HG02943 (cell line): ENCODE measurements at regions not wholly inside any gene's neighbourhood (a gene's known extent, or its start where the extent isn't known, plus 50 kb on each side); places are given as distances from the start of the nearest gene placed in this dataset.

Source experiments
- ATAC-seq: cut with Tn5 transposase; IDR thresholded peaks from one replicate; pipeline ENCODE4 v1.9.1; 2021; ENCODE audit warnings: mild to moderate bottlenecking, low read depth, moderate library complexity; ENCODE audit not compliant: unreplicated experiment

DNA sequence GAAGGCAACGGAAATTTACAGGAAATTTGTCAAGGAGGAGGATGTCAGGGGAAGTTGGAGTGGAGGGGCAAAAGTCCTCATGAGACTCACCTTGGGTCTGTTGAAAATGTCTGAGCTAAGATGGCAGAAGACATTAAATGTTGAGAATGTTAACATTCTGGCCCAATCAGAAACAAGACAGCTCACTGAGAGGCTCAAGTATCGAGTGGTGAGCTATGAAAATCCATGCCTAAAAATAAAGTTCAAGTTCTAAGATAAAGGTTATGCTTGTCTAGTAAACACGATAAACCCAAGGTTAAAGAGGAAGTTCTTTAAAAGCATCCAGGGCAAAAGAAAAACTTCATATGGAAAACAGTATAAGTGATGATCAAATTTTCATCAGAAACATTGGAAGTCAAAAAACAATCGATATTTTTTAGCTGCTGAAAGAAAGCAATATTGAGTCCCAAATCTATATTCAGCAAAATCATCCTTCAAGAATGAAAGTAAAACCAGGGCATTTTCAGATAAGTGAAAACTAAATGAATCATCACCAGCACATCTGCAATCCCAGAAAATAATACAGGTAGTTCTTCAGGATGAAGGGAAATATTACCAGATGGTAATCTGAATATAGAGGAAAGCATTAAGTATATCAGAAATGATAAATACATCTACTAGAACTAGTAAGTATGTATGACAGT, 462.4 kb downstream of the TLL1 start:
- ATAC-seq: no peak

DNA sequence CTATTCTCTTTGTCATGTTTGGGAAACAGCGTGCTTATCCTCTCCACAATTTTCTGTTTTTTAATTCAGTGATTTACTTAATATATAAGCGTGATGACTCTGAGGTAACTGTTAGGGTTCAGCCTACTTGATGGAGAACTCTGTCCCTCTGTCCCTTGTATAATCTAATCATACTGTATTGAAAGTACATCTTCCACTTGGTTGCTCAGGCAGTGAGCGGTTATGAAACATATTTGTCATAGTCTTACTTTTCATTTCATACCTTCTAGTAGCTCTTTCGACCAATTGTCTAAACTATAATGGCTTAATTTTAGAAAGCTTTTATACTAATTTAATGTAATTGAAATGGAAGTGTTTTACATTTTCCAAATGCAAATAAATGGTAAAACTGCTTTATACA, 469.0 kb downstream of the TLL1 start:
- no peak for ATAC-seq

DNA sequence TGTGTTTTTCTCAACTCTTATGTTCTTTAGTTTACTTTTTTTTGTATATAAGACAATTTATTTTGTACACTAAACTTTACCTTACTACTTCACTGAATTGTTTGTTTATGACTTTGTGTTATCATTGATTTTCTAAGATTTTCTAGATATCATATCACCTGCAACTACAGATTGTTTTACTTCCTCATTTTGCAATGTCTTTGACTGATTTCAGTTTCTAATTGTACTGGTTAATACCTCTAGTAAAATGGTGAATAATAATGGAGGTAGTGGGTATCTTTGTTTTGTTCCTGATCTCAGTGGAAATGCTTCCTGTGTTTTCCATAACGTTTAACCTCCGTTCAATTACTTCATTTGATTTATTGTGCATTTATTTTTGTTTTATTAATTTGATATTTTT, 490.2 kb downstream of the TLL1 start:
- no peak for ATAC-seq

DNA sequence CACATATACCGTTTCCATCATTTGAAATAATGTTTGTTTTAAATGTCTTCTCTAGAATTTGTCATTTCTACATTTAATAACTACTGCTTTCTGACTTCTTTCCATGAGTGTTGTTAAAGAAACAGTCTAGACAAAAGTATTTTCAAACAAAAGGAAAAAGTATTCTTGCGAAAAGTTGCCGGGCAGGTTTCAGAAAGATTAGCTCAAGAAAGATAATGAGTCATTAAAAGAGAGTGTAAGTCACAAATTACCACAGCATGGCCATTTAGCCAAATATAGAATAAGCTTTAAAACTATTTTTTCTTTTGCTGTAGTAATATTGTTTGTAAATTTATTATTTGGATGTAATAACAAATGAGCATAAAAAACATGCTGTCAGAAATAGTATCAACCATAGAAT, 493.0 kb downstream of the TLL1 start:
- no peak for ATAC-seq

DNA sequence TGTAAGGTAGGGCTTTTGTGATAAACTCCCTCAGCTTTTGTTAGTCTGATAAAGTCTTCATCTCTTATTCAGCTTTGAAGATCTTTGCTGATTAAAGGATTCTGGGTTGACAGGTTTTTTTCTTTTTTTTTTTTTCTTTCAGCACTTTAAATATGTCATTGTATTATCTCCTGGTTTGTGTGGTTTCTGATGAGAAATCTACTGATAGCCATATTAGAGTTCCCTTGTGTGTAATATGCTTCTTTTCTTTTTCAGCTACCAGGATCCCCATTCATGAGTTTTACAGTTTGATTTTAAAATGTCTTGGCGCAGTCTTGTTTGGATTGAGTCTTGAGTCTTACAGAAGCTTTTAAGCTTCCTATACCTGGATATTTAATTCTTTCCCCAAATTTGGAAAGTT, 504.5 kb downstream of the TLL1 start:
- no peak for ATAC-seq

DNA sequence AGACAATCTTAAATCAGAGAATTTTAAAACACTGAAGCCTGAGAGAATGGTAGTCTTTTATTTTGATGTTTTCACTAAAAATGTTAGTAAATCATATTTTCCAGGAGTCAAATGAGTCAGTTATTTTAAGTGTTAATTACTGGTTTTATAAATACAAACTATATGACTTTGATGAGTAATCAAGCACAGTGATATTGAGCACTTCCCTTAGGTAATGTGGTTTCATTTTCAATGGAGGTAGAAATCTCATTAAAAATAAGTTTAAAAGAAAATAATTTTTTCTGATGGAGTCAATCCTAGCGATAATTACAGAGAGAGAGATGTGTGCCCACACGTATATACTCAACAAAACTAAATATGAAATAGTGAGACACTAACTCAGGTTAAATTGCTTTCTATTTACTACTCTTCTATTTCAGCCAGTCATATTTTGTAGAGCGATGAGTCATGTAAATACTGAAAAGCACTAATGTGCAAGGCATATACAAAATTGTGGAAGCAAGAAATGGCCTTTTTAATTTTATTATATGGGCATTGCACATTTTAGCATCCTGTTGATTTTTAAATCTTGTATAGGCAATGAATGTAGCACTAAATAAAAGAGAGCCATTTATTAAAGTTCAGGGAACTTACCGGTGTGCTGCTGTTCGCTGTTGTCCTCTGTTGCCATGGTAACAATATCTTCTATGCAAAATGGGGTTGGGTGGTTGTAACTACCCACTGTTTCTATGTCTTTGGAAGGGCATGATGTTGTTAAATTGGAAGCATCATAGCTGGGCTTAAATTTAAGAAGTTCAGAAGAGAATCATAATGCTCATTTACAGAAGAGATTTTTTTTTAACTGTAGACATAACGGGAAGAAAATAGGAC, 513.7 kb downstream of the TLL1 start:
- ATAC-seq: no peak

DNA sequence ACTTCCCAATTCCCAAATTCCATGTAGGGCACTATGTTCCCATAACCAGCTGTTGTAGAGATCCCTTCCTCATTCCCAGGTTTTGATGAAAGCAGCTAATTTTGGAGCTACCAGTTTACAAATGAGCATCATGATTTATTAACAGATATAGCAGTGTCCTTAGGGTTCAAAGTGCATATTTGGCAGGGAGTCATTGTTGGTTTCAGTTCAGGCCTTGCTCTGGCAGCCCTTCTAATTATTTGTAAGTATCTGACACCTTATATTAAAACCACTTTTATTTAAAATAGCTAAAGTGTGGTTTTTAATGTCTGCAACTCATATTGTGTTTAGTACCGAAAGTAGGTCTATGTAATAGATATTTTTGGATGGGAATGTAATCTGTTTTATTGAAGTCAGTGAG, 518.5 kb downstream of the TLL1 start:
- ATAC-seq: no peak

DNA sequence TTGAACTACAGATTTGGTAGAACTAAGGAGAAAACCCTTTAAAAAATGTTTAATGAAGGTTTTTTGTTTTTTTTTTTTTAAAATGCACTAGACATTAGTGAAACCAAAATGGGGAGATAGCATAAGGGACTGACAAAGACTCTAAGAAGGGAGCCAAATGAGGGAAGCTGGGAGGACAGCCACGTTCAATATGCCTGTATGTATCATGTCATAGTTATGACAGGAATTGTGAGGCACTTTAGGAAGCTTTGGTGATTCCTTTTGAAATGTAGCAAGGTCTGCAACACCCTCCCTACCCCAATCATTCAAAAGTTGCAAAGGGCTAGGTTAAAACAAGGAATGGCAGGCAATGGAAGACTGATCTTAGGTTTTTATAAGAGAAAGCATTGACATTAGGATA, 526.0 kb downstream of the TLL1 start:
- no peak for ATAC-seq

DNA sequence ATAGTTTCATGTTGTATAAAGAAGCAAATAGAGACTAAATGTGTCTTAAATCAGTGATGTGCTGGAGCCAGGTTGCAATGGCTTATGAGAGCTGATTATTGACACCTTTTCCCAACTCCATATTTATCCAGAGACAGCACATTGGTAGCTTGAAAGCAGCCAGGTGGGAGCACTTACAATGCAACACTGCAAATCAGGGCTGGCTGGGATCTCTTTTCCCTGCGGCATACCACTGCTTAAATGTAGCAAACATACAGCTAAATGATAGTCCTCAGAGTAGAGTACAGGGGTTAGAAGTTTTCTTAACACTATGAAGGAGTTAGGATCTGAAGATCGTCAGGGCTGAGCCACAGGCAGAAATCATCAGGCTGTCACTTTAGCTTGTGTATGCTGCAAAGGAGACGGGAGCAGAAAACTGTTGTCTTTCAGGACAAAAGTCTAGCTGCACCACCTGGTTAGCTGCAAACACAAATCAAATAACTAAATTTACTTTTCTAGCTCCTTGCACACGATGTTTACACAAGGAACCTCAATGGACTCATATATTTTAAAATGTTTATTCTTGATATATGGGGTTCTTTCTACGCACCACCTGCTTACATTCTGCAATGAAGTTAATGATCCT, 527.3 kb downstream of the TLL1 start:
- ATAC-seq: no peak

DNA sequence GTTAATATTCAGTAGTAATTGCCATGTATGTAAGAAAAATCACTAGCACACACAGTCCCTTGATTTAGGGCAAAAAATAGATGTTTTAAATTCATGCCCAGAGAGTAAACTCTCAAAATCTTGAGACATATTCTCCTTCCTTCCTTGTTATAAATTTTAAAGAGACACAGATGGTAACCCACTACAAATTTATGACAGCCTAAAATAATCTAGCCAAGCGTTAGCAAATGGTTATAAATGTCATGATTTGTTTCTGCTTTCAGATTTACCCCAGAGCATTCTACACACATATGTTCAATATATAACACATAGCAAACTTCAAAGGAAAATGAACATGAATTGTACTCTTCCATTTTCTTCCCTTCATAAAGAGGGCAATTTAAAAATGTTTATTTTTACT, 540.3 kb downstream of the TLL1 start:
- no peak for ATAC-seq

DNA sequence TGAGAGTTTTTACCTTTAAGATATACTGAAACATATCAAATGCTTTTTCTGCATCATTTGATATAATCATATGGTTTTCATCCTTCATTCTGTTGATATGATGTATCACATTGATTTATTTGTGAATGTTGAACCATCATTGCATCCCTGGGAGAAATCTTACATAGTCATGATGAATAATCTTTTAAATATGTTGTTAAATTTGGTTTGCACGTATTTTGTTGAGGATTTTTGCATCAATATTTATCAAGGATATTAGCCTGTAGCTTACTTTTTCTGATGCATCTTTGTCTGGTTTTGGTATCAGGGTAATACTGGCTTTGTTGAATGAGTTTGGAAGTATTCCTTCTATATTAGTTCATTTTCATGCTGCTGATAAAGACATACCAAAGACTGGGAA, 541.4 kb downstream of the TLL1 start:
- no peak for ATAC-seq

DNA sequence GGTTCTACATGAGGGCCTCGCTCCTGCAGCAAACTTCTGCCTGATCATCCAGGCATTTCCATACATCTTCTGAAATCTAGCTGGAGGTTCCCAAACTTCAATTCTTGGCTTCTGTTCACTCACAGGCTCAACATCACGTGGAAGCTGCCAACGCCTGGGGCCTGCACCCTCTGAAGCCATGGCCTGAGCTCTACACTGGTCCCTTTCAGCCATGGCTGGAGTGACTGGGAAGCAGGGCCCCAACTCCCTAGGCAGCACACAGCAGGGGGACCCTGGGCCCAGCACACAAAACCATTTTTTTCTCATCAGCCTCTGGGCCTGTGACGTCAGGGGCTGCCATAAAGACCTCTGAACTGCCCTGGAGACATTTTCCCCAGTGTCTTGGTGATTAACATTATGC, 542.7 kb downstream of the TLL1 start:
- ATAC-seq: no peak

DNA sequence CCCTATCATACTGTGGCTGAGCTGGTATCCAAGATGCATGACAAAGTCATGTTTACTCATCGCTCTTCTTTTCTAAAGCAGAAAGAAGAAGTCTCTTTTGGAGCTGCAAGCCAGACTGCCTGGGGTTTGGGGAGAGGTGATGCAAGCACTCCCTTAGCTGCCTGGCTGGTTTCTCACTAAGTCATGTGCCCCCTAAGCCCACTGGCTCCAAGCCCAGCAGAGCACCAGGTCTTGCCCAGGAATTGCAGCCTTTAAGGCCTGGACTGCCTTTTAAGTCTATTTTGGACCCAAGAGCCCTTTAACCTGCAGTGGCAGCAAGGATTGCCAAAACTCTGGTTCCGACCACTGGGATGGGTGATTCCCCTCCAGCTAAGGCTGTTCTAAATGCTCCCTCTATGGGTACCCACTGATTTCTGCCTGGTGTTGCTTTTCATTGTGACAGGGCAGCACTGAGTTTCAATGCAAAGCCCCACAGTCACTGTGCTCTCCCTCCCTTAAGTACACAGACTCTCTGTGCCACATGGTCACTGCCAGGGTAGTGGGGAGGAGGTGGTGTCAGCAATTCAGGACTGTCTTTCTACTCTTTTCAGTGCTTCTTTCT, 548.6 kb downstream of the TLL1 start:
- no peak for ATAC-seq

DNA sequence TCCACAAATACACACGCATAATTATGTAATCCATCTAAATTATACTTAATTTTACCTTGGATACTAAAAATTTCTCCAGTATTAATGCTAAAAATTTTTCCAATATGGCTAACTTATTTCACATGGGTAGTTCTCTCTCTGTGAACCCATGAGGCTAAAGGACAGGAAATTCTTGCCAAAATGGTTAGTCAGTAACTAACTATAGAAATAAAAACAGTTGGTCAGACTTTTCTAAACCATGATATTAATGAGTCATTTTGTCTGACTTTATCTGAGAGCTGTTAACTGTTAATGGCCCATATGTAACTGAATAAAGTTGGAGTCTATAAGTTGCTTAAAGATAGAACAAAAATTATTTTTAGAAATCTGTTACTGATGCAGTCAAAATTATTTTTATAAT, 549.4 kb downstream of the TLL1 start:
- no peak for ATAC-seq

DNA sequence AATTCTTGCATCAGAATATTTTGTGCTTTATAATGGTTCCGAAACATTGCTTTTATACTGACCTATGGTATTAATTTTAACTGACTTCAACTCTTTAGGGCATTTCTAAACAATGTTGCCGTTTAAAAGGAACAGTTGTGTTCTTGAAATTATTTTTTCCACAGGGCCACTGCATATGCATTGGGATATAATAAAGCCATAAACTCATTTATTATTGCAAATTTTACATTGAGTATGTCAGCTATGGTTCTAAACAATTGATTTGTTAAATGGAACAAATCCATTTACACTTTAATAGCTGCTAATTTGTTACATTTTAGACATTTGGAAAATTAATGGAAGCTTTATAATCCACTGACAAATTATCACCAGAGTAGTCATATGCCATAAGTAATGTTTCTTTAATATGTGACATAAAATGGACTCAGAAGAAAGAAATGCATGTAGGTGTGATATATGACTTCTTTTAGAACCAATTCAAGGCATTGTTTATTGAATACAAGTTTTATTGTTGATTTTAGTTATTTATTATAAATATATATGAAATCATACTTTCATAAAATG, 553.3 kb downstream of the TLL1 start:
- no peak for ATAC-seq

DNA sequence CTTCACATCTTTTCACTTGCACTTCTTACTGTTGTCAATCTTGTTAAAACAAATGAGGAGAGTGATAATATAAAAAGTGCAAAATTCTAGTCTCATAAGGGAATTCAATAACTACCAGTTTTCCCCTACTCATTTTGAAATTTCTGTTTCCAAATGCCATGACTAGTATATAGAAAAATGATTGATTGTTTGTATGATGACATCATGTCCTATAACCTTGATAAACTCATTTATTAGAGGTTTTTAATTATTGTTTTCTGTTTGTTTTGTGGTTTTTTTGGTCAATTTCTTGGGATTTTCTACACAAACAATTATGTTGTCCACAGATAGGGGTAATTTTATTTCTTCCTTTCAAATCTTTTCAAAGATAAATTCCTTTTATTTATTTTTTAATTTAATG, 559.1 kb downstream of the TLL1 start:
- no peak for ATAC-seq

DNA sequence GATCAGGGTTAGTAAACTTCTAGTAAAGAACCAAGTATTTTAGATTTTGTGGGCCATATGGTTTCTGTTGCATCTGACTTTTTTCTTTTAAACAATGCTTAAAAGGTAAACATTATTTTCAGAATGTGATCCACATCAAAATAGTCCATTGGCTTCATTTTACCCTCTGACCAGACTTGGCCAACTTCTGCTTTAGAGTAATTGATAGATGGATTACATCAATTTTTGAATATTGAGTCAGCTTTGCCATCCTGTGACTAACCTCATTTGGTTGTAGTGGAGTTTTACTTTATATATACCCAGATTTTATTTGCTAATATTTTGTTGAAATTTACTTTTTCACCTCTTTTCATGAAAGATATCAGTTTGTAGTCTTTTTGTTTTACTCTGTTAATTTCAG, 559.8 kb downstream of the TLL1 start:
- ATAC-seq: no peak

DNA sequence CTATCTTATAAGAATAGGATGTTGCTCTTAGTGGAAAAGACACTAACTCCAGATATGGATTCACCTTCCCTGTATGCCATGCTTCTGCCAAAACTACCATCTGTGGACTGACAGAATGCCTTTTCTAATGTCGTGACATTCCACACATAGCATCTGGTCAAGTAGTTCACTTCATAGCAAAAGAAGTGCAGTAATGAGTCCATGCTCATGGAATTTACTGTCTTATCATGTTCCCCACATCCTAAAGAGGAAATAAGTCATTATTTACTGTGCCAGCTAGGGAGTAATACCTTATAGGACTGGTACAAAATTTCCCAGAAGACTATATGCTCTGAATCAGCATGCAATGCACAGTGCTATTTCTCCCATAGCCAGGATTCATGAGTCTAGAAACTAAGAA, 562.4 kb downstream of the TLL1 start:
- ATAC-seq: no peak

DNA sequence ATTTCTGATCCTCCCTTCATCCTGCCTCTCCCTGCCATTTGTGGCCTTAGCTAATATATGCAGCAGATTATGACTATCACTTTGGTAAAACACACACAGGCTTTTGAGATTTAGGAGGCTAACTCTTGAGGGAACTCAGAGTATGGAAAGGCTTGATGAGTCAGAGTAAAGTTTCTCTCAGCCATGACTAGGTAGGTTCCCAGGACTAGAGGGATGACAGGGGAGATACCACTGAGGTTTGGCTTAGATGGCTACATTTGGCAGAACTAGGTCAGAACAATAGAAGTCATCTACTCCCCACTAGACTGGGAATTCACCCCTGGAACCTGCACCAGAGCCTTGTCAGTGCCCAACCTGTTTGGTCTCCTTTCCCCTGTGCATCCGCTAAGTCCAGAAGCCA, 585.7 kb downstream of the TLL1 start:
- ATAC-seq: no peak

DNA sequence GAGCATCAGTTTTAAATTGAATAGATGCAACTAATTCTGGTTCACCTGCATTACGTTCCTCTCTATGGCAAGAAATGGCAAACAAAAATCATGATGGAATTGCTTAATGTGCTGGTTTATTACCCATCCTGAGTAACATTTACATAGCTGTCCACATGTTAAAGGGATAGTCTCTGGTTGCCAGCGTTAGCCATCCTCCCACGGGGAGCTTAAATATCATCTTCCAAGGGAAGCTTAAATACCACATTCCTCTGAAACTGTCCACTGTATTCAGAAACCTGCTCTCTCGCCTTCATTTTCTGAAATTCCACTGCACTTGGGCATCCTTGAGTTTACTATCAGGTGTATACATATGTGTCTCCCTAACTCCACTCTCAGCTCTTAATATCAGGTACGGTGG, 586.6 kb downstream of the TLL1 start:
- no peak for ATAC-seq
